GM06990 (cell line): ENCODE measurements at regions not wholly inside any gene's neighbourhood (a gene's known extent, or its start where the extent isn't known, plus 50 kb on each side); places are given as distances from the start of the nearest gene placed in this dataset.

Experiments used
- DNase-seq: peaks from one replicate; pipeline ENCODE4 v3.0.0-alpha.2; 2011; ENCODE audit not compliant: insufficient read length; ENCODE audit errors: extremely low read depth
- H3K27me3 ChIP-seq: replicated peaks from 2 replicates; pipeline ENCODE4 v1.6.0; 2011; ENCODE audit warnings: low read length; ENCODE audit not compliant: control insufficient read depth, insufficient read depth
- H3K36me3 ChIP-seq: 2 replicates; pipeline ENCODE4 v1.5.1; 2011; ENCODE audit warnings: low read length; ENCODE audit not compliant: control insufficient read depth, insufficient read depth
- H3K4me3 ChIP-seq: replicated peaks from 2 replicates; pipeline ENCODE4 v1.5.1; 2011; ENCODE audit warnings: low read depth, mild to moderate bottlenecking, control low read depth, low read length
- TF ChIP-seq, protein P1 (sequence below): IDR thresholded peaks from 2 replicates; pipeline ENCODE4 v1.5.1; 2011; ENCODE audit warnings: low read length, control low read depth, mild to moderate bottlenecking, inconsistent platforms; ENCODE audit not compliant: insufficient read depth, poor library complexity, severe bottlenecking

DNA sequence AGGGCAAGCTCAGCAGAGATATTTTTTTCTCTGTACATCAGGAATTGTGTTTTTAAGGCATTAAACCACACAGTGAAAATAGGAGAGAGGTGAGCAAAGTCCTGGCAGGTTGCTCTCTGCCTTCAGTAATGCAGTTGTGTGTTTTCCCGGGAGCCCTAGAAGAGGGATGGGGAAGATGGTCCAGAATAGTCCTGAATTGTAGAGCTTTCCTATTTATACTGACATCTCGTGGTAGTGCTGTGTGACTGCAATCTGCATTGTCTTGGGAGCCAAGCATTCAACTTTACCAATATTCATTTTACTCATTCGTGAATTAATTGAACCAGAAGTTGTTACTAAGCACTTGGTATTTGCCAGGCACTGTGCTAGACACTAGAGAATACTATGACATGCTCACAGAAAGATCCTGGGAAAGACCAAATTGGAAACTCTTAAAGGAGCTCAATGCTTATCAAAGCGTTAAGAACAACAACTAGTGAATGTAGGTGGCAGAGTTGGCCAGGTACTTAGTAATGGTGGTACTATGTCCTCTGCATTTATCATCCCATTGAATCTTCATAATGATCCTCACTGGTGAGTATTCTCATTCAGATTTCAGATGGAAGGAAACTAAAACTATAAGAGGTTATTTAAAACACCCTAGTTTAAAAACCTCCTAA lies 214.6 kb downstream of the TRIB2 start:
- no peaks in the 10 kb centered on the region for H3K36me3 ChIP-seq
- DNase-seq, result no peak
- no peaks in the 10 kb centered on the region for H3K27me3 ChIP-seq
- TF ChIP-seq, protein P1, sequence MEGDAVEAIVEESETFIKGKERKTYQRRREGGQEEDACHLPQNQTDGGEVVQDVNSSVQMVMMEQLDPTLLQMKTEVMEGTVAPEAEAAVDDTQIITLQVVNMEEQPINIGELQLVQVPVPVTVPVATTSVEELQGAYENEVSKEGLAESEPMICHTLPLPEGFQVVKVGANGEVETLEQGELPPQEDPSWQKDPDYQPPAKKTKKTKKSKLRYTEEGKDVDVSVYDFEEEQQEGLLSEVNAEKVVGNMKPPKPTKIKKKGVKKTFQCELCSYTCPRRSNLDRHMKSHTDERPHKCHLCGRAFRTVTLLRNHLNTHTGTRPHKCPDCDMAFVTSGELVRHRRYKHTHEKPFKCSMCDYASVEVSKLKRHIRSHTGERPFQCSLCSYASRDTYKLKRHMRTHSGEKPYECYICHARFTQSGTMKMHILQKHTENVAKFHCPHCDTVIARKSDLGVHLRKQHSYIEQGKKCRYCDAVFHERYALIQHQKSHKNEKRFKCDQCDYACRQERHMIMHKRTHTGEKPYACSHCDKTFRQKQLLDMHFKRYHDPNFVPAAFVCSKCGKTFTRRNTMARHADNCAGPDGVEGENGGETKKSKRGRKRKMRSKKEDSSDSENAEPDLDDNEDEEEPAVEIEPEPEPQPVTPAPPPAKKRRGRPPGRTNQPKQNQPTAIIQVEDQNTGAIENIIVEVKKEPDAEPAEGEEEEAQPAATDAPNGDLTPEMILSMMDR, result peak; percentile 71
- no peak overlapping the region for H3K4me3 ChIP-seq

DNA sequence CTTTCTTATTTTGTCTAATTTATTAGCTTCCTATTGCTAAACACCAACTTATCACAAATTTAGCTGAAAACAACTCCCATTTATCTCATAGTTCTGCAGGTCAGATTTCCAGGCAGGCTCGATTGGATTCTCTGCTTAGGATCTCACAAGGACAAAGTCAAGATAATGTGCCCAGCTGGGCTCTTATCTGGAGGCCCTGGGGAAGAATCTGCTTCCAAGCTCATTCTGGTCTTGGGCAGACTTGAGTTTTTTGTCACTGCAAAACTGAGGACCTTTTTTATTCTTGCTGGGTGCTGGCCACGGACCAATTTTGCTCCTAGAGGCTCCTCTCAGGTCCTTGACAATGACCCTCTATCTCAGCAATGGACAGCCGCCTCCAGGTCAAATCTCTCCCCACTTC lies 215.5 kb downstream of the TRIB2 start:
- Histone ChIP-seq H3K36me3 (no peaks in the 10 kb centered on the region), H3K4me3 (no peak overlapping the region), H3K27me3 (no peaks in the 10 kb centered on the region)
- TF ChIP-seq, protein P1, result no peak
- no peak for DNase-seq

DNA sequence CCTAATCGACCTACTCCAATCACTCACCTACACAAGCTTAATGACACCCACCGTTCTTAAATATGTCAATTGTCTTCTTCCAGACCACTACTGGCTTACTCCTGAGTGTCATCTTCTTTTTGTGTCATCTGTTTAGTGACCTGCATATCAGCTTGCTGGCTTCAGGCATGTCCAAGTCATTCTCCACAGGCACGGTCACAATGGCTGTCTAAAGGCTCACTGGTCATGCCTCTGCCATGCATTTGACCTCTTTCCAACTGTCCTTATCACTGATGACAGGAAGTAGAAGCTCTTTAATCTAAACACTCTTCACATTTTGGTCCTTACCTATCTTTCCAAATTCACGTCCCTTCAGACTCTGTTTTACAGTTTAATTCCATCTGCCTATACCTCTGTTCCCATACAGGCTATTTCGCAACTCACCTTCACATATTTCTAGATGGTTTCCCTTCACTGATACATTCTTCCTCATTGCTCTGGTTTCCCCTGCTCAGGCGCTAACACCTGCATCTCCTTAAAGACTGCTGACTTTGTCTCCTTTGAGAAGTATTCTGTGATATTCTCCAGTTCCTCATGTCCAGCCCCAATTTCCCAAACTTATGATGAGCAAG lies 217.5 kb downstream of the TRIB2 start:
- Histone ChIP-seq H3K27me3 (no peaks in the 10 kb centered on the region), H3K36me3 (no peaks in the 10 kb centered on the region)
- TF ChIP-seq, protein P1, result no peak

DNA sequence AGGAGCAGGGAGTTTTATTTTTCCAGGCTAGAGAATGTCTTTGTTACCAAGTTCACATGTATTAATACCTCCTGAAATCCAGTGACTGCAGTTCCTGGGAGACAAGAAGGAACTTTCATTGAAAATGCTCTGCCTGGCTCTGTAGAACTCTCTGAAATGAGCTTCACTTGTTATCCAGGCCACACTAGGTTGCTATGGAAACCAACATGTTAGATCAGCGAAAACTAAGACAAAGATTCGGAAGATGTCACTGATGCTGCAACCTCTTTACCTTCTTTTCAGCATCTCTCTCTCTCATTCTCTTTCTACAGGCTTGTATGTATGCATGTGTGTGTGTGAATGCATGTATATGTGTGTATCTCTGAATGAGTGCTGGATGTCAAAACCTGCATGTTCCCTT lies 218.5 kb downstream of the TRIB2 start:
- no peaks in the 10 kb centered on the region for H3K27me3 ChIP-seq

More for the DNA sequence above, 217.5 kb downstream of the TRIB2 start:
- no peak for DNase-seq
- no peak overlapping the region for H3K4me3 ChIP-seq

DNA sequence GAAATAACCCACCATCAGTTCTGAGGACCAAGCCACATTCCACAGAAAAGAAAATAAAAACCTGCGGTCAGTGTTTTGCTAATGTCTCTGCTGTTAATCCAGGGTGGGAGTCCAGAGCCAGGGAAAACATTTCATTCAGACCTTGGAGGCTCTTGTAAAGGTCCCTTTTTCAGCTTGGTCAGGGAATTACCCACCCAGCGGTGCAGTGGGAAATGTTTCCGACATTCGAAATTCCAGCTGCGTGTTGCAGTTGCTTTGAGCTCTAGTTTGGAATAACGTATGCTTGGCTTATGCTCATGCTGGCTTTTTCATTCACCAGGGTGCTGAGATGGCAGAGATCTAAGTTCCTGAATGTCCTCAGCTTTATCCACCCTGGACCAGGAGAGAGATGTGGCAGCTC lies 219.1 kb downstream of the TRIB2 start:
- H3K36me3 ChIP-seq, result no peaks in the 10 kb centered on the region
- DNase-seq, result no peak
- H3K27me3 ChIP-seq, result no peaks in the 10 kb centered on the region
- TF ChIP-seq, protein P1, result no peak
- no peak overlapping the region for H3K4me3 ChIP-seq

More for the DNA sequence above, 218.5 kb downstream of the TRIB2 start:
- no peak for DNase-seq
- TF ChIP-seq, protein P1, result no peak
- H3K4me3 ChIP-seq, result no peak overlapping the region
- no peaks in the 10 kb centered on the region for H3K36me3 ChIP-seq
